Large intestine (tissue), 3 donors: ENCODE measurements at regions not wholly inside any gene's neighbourhood (a gene's known extent, or its start where the extent isn't known, plus 50 kb on each side); places are given as distances from the start of the nearest gene placed in this dataset.

Source experiments
- DNase-seq, 2 donors: peaks; one replicate each; pipeline versions ENCODE4 v3.0.0 to v3.0.0-alpha.2; 2013
- H3K27ac ChIP-seq: one replicate; pipeline ENCODE4 v1.5.1; 2013; ENCODE audit warnings: low read length
- H3K27me3 ChIP-seq: 2 replicates; pipeline ENCODE4 v1.6.1; 2013; ENCODE audit warnings: low read length; ENCODE audit not compliant: control insufficient read depth, insufficient read depth
- H3K36me3 ChIP-seq: 2 replicates; pipeline ENCODE4 v1.6.1; 2013; ENCODE audit warnings: low read length; ENCODE audit not compliant: control insufficient read depth, insufficient read depth
- H3K4me1 ChIP-seq: one replicate; pipeline ENCODE4 v1.6.1; 2013; ENCODE audit warnings: low read length; ENCODE audit not compliant: control insufficient read depth, insufficient read depth
- H3K4me3 ChIP-seq: one replicate; pipeline ENCODE4 v1.5.1; 2013; ENCODE audit warnings: low read length
- H3K9me3 ChIP-seq: one replicate; pipeline ENCODE4 v1.6.1; 2013; ENCODE audit warnings: mild to moderate bottlenecking, low read depth, low read length, moderate library complexity; ENCODE audit not compliant: control insufficient read depth
- WGBS: methylation state at CpG from one replicate; pipeline ENCODE4 v1.1.5; 2013; ENCODE audit warnings: low lambda C conversion rate; ENCODE audit not compliant: insufficient coverage; 5-methylcytosine and 5-hydroxymethylcytosine counted together

DNA sequence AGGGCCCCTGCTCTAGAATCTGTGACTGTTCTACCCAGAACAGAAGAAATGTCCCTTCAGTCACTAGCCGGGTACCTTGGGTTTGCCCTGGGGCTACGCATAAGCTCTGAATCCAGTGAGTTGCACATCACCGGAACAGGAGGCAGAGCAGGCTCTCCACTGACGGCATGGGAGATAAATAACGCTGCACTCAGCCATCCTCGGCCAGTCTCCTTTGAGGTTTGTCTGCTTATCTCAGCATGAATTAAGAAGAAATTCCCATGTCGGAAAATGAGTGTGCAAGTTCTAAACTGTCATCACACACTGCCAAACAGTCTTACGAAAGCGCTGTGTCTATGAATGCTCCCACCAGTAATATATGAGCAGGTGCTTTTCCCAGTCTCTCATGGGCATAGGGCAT, 90.8 kb downstream of the FAM50B start:
- H3K36me3 ChIP-seq: no peaks in the 10 kb centered on the region
- no peaks in the 10 kb centered on the region for H3K27me3 ChIP-seq
- no peak overlapping the region for H3K27ac ChIP-seq
- WGBS: 100% methylated on average over 1 of the region's 9 CpGs
- H3K4me1 ChIP-seq: no peaks in the 10 kb centered on the region
- no peak for DNase-seq
- H3K9me3 ChIP-seq: no peaks in the 10 kb centered on the region
- no peak overlapping the region for H3K4me3 ChIP-seq

DNA sequence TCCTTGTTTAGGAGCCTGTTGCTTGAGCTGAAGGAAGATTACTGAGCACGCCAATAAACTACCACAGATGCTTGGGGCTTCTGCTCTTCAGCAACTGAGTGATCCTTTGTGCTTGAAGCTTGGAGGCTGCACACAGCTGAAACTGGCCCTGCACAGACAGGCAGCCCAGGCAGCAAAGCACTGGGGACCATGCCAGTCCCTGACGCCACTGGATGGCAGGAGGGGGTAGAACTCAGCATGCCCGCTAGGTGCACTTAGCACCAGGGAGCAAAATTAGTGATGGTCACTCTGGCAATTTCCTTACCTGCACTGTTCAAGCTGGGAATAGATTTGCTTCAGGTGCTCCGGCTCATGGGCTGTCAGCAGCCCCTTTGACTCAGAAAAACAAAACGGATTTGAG, 91.5 kb downstream of the FAM50B start:
- Histone ChIP-seq H3K27me3 (no peaks in the 10 kb centered on the region), H3K36me3 (no peaks in the 10 kb centered on the region), H3K4me3 (no peak overlapping the region), H3K4me1 (no peaks in the 10 kb centered on the region), H3K9me3 (no peaks in the 10 kb centered on the region), H3K27ac (no peak overlapping the region)
- DNase-seq: no peak
- WGBS: no CpG with 5 or more reads among the region's 5 CpGs

DNA sequence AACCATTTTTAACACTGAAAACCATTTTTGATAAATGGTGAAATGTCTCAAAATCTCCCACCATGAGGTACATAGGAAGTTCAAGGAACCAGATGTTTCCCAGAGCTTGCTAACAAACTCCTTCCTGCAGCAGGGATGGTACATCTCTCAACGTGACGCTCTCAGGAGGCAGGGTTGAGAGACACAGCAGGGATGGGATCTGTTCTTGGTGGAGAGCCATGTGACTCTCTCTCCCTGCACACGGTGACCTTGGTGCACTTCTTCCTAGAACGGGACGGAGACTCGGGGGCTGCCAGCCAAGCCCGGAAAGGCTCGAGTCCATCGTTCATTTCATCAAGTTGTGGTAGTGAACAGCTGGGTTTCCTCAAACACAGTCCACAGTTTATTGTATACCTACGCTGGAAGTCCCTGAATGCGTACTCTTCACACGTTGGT, 94.2 kb downstream of the FAM50B start:
- peak in 1 of 2 donors; percentile 21 for DNase-seq
- H3K36me3 ChIP-seq: no peaks in the 10 kb centered on the region
- no peaks in the 10 kb centered on the region for H3K4me1 ChIP-seq
- no peak overlapping the region for H3K4me3 ChIP-seq
- H3K9me3 ChIP-seq: no peaks in the 10 kb centered on the region
- no peak overlapping the region for H3K27ac ChIP-seq
- no peaks in the 10 kb centered on the region for H3K27me3 ChIP-seq
- no CpG with 5 or more reads among the region's 12 CpGs for WGBS

DNA sequence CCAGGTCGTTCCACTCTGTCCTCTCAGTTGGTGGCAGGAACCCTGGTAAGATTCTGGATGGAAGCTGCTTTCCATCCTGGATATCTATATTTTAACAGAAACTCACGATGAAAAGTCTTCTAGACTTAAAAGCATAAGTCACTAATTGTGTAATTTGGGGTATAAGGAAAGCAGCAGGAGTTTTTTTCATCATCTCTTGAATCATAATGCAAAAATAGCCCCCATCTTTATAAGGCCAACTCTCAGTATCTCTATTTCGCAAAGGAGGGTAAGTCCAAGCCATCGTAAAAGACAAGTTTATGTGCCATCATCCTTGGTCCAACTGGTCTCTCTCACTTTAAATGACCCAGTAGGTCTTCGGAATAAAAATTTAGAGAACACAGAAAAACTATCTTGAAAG, 95.1 kb downstream of the FAM50B start:
- no peak overlapping the region for H3K4me3 ChIP-seq
- DNase-seq: no peak
- no peaks in the 10 kb centered on the region for H3K27me3 ChIP-seq
- no peaks in the 10 kb centered on the region for H3K36me3 ChIP-seq
- no peaks in the 10 kb centered on the region for H3K4me1 ChIP-seq
- H3K9me3 ChIP-seq: no peaks in the 10 kb centered on the region
- H3K27ac ChIP-seq: no peak overlapping the region
- WGBS: 100% methylated on average over 1 of the region's 5 CpGs

DNA sequence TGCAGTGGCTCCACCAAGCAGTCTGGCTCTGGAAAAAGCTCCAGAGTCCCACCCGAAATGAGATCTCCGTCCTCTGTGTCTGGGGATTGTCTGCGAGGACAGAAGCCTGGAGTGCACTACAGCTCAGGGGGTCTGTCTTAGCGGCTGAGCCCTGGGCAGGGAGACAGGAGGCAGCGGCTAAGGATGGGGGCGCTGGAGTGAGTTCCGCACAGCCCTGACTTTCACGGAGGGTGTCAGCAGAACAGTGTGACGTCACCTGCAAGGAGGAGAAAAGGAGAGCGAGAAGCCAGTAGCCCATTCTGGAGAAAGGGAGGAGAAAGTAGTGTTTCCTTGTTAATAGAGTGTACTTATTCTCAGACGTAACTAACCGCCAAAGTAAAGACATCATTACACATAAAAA, 97.6 kb downstream of the FAM50B start:
- Histone ChIP-seq H3K9me3 (no peaks in the 10 kb centered on the region), H3K27ac (no peak overlapping the region), H3K4me1 (no peaks in the 10 kb centered on the region), H3K36me3 (no peaks in the 10 kb centered on the region), H3K4me3 (no peak overlapping the region), H3K27me3 (peaks cover 3% of the 10 kb centered on the region)
- no CpG with 5 or more reads among the region's 12 CpGs for WGBS
- DNase-seq: no peak

DNA sequence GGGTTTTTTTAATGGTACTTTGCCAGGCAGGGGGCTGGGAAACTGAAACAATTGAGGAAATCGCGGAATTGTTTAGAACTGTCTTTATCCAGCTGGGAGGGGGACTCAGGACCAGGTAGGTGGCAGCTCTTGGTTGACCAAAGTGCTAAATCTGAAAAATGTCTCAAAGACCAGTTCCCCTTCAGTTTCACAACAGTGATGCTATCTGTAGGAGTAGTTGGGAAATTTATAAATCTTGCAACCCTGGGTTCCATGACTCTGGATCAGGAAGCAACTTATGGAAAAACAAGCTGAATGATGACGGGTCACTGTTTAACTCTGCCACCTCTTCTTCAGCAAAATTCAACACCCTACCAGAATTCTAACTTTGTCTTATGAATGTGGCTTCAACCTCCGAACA, 99.7 kb downstream of the FAM50B start:
- H3K4me3 ChIP-seq: no peak overlapping the region
- H3K27me3 ChIP-seq: peaks cover 3% of the 10 kb centered on the region
- H3K36me3 ChIP-seq: no peaks in the 10 kb centered on the region
- no peaks in the 10 kb centered on the region for H3K9me3 ChIP-seq
- no peak overlapping the region for H3K27ac ChIP-seq
- no peaks in the 10 kb centered on the region for H3K4me1 ChIP-seq
- DNase-seq: no peak
- WGBS: no CpG with 5 or more reads among the region's 4 CpGs

DNA sequence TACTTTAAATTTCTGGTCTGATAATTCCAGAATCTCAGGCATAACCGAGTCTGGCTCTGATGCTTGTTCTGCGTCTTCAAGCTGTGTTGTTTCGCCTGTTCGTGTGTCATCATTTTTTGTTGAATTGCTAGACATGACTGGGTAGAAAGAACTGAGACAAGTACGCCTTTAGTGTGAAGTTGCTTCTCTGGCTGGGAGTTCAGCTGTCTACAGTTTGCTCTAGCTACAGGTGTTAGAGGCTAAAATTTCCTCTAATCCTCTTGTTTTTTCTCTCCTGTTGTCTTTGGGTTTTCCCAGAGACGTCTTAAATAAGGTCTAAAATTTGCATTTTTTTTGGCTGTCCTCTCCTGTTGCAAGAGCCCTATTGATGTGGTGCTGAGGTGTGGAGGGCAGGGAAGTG, 100.3 kb downstream of the FAM50B start:
- no peak overlapping the region for H3K27ac ChIP-seq
- no peaks in the 10 kb centered on the region for H3K36me3 ChIP-seq
- no peaks in the 10 kb centered on the region for H3K4me1 ChIP-seq
- no CpG with 5 or more reads among the region's 6 CpGs for WGBS
- H3K4me3 ChIP-seq: no peak overlapping the region
- peaks cover 3% of the 10 kb centered on the region for H3K27me3 ChIP-seq
- H3K9me3 ChIP-seq: no peaks in the 10 kb centered on the region
- no peak for DNase-seq

DNA sequence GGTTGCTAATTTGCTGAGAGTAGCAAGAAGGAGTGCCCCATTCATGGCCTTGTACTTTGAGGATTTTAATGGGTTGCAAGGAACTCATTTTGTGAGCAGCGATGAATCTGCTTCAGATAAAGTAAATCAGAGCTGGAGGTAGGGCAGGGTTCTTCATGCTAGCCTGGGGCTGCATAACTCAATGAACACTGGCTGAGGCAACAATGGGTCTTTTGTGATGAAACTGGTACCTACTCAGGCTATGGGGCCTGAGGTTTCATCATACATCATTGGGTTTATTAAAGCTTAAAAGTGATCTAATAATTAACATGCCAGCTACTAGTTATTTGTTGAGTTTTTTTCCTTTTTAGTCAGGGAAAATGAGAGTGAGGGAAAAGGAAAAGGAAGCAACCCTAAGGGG, 106.9 kb downstream of the FAM50B start:
- DNase-seq: no peak
- WGBS: no CpG with 5 or more reads among the region's 1 CpG
- H3K27me3 ChIP-seq: no peaks in the 10 kb centered on the region

DNA sequence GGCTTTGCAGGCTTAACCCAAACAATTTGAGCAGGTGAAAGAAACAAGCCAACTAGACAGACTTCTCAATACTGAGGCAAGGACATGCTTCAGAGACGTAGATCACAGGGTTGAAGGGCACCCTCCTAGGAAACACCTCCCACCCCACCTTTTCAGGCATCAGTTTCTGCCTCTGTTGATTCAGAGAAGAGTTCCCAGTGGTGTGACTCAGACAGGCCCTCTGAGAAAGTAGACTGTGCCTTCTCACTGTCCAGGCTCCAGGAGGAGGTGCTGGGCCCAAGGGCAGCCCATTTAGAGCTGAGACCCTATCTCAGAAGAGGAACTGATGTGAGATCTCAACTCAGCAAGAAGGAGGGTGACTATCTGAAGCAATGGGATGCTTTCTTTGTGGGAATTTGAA, 108.1 kb downstream of the FAM50B start:
- H3K27ac ChIP-seq: no peak overlapping the region
- no peaks in the 10 kb centered on the region for H3K9me3 ChIP-seq
- no peaks in the 10 kb centered on the region for H3K36me3 ChIP-seq
- no CpG with 5 or more reads among the region's 1 CpG for WGBS
- DNase-seq: no peak
- no peak overlapping the region for H3K4me3 ChIP-seq
- H3K27me3 ChIP-seq: no peaks in the 10 kb centered on the region
- no peaks in the 10 kb centered on the region for H3K4me1 ChIP-seq

More for the DNA sequence above, 106.9 kb downstream of the FAM50B start:
- Histone ChIP-seq H3K9me3 (no peaks in the 10 kb centered on the region), H3K27ac (no peak overlapping the region), H3K36me3 (no peaks in the 10 kb centered on the region), H3K4me3 (no peak overlapping the region), H3K4me1 (no peaks in the 10 kb centered on the region)

DNA sequence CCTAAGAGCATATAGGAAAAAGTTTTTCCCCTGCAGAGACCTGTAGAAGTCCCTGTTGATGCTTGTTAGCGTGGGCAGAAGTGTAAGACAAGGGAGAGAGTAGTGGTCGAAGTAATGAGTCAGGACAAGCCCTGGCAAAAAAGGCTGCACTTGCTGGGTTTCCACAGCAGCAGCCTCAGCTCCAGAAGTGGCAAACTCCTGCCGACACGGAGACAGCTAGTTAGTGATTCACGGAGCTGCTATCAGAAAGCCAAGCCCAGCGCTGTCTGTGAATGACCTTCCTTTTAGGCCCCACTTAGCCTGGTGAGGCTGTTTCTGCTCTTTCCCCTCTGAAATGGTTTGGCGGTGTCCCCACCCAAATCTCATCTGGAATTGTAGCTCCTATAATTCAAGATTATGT, 109.1 kb downstream of the FAM50B start:
- H3K27me3 ChIP-seq: no peaks in the 10 kb centered on the region
- no peaks in the 10 kb centered on the region for H3K4me1 ChIP-seq
- no CpG with 5 or more reads among the region's 7 CpGs for WGBS
- no peaks in the 10 kb centered on the region for H3K36me3 ChIP-seq
- H3K4me3 ChIP-seq: no peak overlapping the region
- DNase-seq: no peak
- no peak overlapping the region for H3K27ac ChIP-seq
- H3K9me3 ChIP-seq: no peaks in the 10 kb centered on the region

DNA sequence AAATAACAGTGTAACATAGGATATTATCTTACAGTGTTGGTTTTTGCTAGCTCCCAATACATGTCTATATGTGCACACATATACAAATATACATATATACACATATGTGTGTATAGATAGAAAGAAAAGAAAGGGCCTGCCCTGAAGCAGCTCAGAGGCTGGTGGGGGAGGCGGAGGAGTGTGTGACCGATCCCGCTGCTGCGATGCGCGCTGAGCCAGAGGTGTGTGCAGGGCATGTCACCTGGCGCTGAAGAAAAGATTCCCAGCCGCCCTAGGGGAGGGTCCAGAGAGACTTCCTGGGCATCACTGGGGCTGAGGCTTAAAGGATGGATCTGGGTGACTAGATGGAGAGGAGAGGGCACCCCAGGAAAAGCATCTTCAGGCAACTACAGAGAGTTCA, 110.2 kb downstream of the FAM50B start:
- no peaks in the 10 kb centered on the region for H3K36me3 ChIP-seq
- H3K27me3 ChIP-seq: no peaks in the 10 kb centered on the region
- no CpG with 5 or more reads among the region's 8 CpGs for WGBS
- DNase-seq: no peak
- H3K4me3 ChIP-seq: no peak overlapping the region
- no peaks in the 10 kb centered on the region for H3K4me1 ChIP-seq
- no peak overlapping the region for H3K27ac ChIP-seq
- H3K9me3 ChIP-seq: no peaks in the 10 kb centered on the region
